Endothelial cell of umbilical vein (primary cell): ENCODE measurements at regions not wholly inside any gene's neighbourhood (a gene's known extent, or its start where the extent isn't known, plus 50 kb on each side); places are given as distances from the start of the nearest gene placed in this dataset.

ENCODE experiments used
- BruUV-seq: library from RNA; stranded (reverse); fragments of 400-500 nt; replicated peaks from 2 replicates; lab custom pipeline; 2021; lab: Mats Ljungman, UMichigan
- CTCF ChIA-PET: fragments of 300-600, 350-600 bp; sonication (Branson Sonifier 250); formaldehyde crosslinking; loops from one replicate; lab custom pipeline; 2021; ENCODE audit warnings: antibody characterized with exemption, inconsistent platforms; lab: Charles Lee
- POLR2A ChIA-PET: fragments of 300-600, 350-600 bp; sonication (Branson Sonifier 250); formaldehyde crosslinking; loops from one replicate; lab custom pipeline; 2021; ENCODE audit warnings: antibody characterized with exemption, inconsistent platforms; lab: Charles Lee
- DNase-seq: peaks from one replicate; pipeline ENCODE4 v3.0.0-alpha.2; 2011; ENCODE audit warnings: low read depth, low spot score
- FAIRE-seq: peaks from 2 replicates; lab custom pipeline; 2011; peaks lifted over from hg19 to GRCh38; lab: Jason Lieb, UNC
- H2AFZ ChIP-seq: 2 replicates; pipeline ENCODE4 v1.6.0; 2012; ENCODE audit warnings: low read depth, low read length, control low read depth, inconsistent platforms
- H3K27ac ChIP-seq: 2 replicates; pipeline ENCODE4 v1.5.1; 2011; ENCODE audit warnings: low read depth, mild to moderate bottlenecking, control low read depth, low read length, moderate library complexity; ENCODE audit not compliant: insufficient read depth
- H3K27me3 ChIP-seq, 2 experiments: 2 replicates each; pipeline versions ENCODE4 v1.6.0 to v1.6.1; 2011; ENCODE audit warnings: low read length in 2 of 2, mixed read lengths in 1 of 2; ENCODE audit not compliant: control insufficient read depth in 2 of 2, insufficient read depth in 2 of 2
- H3K36me3 ChIP-seq, 2 experiments: 2 replicates in 1 of 2; 3 replicates in 1 of 2; pipeline ENCODE4 v1.5.1; 2011; ENCODE audit warnings: low read length in 2 of 2, mild to moderate bottlenecking in 1 of 2, moderate library complexity in 1 of 2; ENCODE audit not compliant: control insufficient read depth in 2 of 2, insufficient read depth in 2 of 2; ENCODE audit errors: extremely low read depth in 1 of 2
- H3K4me1 ChIP-seq: 3 replicates; pipeline ENCODE4 v1.5.1; 2011; ENCODE audit warnings: mild to moderate bottlenecking, low read length; ENCODE audit not compliant: control insufficient read depth, insufficient read depth; ENCODE audit errors: extremely low read depth
- H3K4me2 ChIP-seq: 2 replicates; pipeline ENCODE4 v1.6.1; 2011; ENCODE audit warnings: low read length, control low read depth, mixed read lengths; ENCODE audit not compliant: insufficient read depth
- H3K4me3 ChIP-seq, 3 experiments: fragments of 200-600 bp in 1 of 3; sonication (generic), shearing (Covaris generic) in 1 of 3; replicated peaks in 1 of 3; 2 replicates each; pipeline ENCODE4 v1.5.1; 2011 to 2016; ENCODE audit warnings: control low read depth in 3 of 3, low read length in 3 of 3, mild to moderate bottlenecking in 2 of 3, inconsistent platforms in 1 of 3, low read depth in 1 of 3, moderate library complexity in 1 of 3; ENCODE audit not compliant: insufficient read depth in 1 of 3
- H3K79me2 ChIP-seq: 2 replicates; pipeline ENCODE4 v1.6.0; 2012; ENCODE audit warnings: low read length, inconsistent platforms; ENCODE audit not compliant: control insufficient read depth, insufficient read depth
- H3K9ac ChIP-seq: replicated peaks from 2 replicates; pipeline ENCODE3; 2011; ENCODE audit warnings: low read length, control low read depth; ENCODE audit not compliant: insufficient read depth; ENCODE audit errors: extremely low read depth
- H3K9me1 ChIP-seq: replicated peaks from 3 replicates; pipeline ENCODE4 v1.6.0; 2011; ENCODE audit warnings: mild to moderate bottlenecking, low read length; ENCODE audit not compliant: control insufficient read depth, insufficient read depth; ENCODE audit errors: extremely low read depth
- H3K9me3 ChIP-seq: replicated peaks from 2 replicates; pipeline ENCODE4 v1.5.1; 2012; ENCODE audit warnings: low read length, inconsistent platforms; ENCODE audit not compliant: control insufficient read depth, insufficient read depth
- H4K20me1 ChIP-seq: replicated peaks from 2 replicates; pipeline ENCODE3; 2011; ENCODE audit warnings: mild to moderate bottlenecking, low read length; ENCODE audit not compliant: control insufficient read depth, insufficient read depth; ENCODE audit errors: extremely low read depth
- CTCF ChIP-seq, 2 donors: IDR thresholded peaks; 1 replicate in 1 of 2; 2 replicates in 1 of 2; pipeline ENCODE4 v1.5.1; 2011; ENCODE audit warnings: low read length in 2 of 2, mild to moderate bottlenecking in 2 of 2, moderate library complexity in 2 of 2, control low read depth in 1 of 2, inconsistent platforms in 1 of 2, low read depth in 1 of 2; ENCODE audit not compliant: insufficient read depth in 1 of 2; ENCODE audit errors: extremely low read depth in 1 of 2
- EZH2 ChIP-seq: IDR thresholded peaks from 2 replicates; pipeline ENCODE4 v1.6.1; 2012; ENCODE audit warnings: borderline replicate concordance, low read depth, mild to moderate bottlenecking, moderate library complexity, low read length, inconsistent platforms; ENCODE audit not compliant: severe bottlenecking
- FOS ChIP-seq: IDR thresholded peaks from 2 replicates; pipeline ENCODE4 v1.6.1; 2011; ENCODE audit warnings: mild to moderate bottlenecking, low read length, moderate library complexity, borderline replicate concordance; ENCODE audit not compliant: insufficient read depth
- GATA2 ChIP-seq: IDR thresholded peaks from 2 replicates; pipeline ENCODE4 v1.7.0; 2011; ENCODE audit warnings: low read depth, mild to moderate bottlenecking, moderate library complexity, mixed read lengths, low read length; ENCODE audit not compliant: insufficient read length, insufficient read depth
- JUN ChIP-seq: IDR thresholded peaks from 2 replicates; pipeline ENCODE4 v1.6.1; 2011; ENCODE audit warnings: borderline replicate concordance, low read depth; ENCODE audit not compliant: insufficient read length, insufficient read depth
- MAX ChIP-seq: IDR thresholded peaks from 2 replicates; pipeline ENCODE4 v1.6.1; 2011; ENCODE audit not compliant: insufficient read depth, insufficient read length
- MYC ChIP-seq: IDR thresholded peaks from one replicate; pipeline ENCODE4 v1.6.1; 2011; ENCODE audit warnings: mild to moderate bottlenecking, low read depth, low read length
- POLR2A ChIP-seq: IDR thresholded peaks from 2 replicates; pipeline ENCODE4 v1.6.1; 2012; ENCODE audit warnings: low read depth, mild to moderate bottlenecking, control low read depth, low read length
- POLR2AphosphoS5 ChIP-seq: IDR thresholded peaks from 2 replicates; pipeline ENCODE4 v1.6.1; 2012; ENCODE audit warnings: low read depth, mild to moderate bottlenecking, control low read depth, low read length, moderate library complexity; ENCODE audit not compliant: insufficient read depth
- dilution Hi-C: fragments of 300-500 bp; cut with MboI; formaldehyde crosslinking; loops from one replicate; pipeline ENCODE4 v1.15.0; 2019; ENCODE audit warnings: low sequenced_read_pairs; ENCODE audit not compliant: extremely low pct_ligation_motif_present
- intact Hi-C: fragments of 100-400 bp; cut with micrococcal nuclease; formaldehyde crosslinking; loops from one replicate; pipeline ENCODE4 v1.10.0; 2022

- Histone ChIP-seq H4K20me1 (no peaks in the 10 kb centered on the region), H2AFZ (no peak overlapping the region), H3K27ac (no peak overlapping the region), H3K27me3 (no peaks in the 10 kb centered on the region), H3K4me3 (no peak overlapping the region), H3K79me2 (no peaks in the 10 kb centered on the region), H3K9me1 (no peaks in the 10 kb centered on the region), H3K9me3 (no peaks in the 10 kb centered on the region), H3K4me2 (no peak overlapping the region), H3K36me3 (no peaks in the 10 kb centered on the region), H3K9ac (no peak overlapping the region), H3K4me1 (peaks cover 16% of the 10 kb centered on the region)
- TF ChIP-seq JUN: no peak
- no peak for TF ChIP-seq POLR2A
- TF ChIP-seq EZH2: no peak
- TF ChIP-seq GATA2: no peak
- no peak for TF ChIP-seq MYC
- TF ChIP-seq FOS: no peak
- no peak for TF ChIP-seq CTCF (IDR thresholded peaks at IDR 0.05; ENCODE audit: extremely low read depth in 1 of 2, insufficient read depth in 1 of 2, low read depth in 1 of 2, low read length in 2 of 2)
- TF ChIP-seq POLR2AphosphoS5: no peak
- no peak for TF ChIP-seq MAX
- dilution Hi-C loops: no loop called here
- FAIRE-seq (no peak), DNase-seq (no peak)
- BruUV-seq: no TSS peak
- ChIA-PET POLR2A (no interaction called here), CTCF (no interaction called here)
- intact Hi-C loops: no loop called here
These were observed 296.9 kb downstream of the MN1 start for GRCh38 chr22:27504360-27505253.
